ENCODE measurements at regions not wholly inside any gene's neighbourhood (a gene's known extent, or its start where the extent isn't known, plus 50 kb on each side); places are given as distances from the start of the nearest gene placed in this dataset.
A peak's percentile ranks its signal among the peaks of the same experiment; 100 is the strongest.

DNA sequence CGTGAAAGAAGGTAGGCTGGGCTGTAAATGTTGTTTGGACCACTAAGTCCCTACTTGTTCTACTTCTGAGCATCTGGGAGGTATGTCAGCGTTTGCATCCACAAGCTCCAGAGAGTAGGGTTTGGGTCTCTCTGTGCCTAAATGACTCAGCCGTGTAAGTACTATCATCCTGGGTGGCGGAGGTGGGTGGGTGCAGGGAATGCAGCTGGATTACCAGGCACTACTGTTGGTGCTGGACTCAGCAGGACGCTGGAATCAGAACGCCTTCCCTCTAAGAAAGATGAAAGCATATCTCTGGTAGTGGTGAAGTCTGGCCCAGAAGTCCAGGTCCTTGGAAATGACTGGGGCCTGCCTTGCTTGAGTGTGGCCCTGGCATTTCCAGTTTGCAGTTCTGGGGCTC, 289.7 kb downstream of the PCNX1 start:
- ATAC-seq (no peak), DNase-seq (no peak)
- intact Hi-C loops (cut with DNase I, micrococcal nuclease), result no loop called here

- ATAC-seq, result peak; percentile 91
- DNase-seq, result peak in 1 of 2 donors; percentile 24
- intact Hi-C loops (cut with DNase I, micrococcal nuclease), result no loop called here
Measured at GRCh38 chr14:71198687-71199086, 291.4 kb downstream of the PCNX1 start.

DNA sequence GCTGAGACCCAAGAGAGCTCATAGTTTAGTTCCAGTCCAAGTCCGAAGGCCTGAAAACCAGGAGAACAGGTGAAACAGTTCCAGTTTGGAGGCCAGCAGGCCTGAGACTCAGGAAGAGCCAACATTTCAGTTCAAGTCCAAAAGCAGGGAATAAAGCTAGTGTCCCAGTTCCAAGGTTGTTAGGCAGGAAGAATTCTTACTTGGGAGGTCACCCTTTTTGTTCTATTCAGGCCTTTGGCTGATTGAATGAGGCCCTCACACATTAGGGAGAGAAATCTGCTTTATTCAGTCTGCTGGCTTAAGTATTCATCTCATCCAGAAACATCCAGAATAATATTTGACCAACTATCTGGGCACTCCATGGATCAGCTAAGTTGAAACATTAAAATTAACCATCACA, 294.6 kb downstream of the PCNX1 start:
- ATAC-seq (no peak), DNase-seq (no peak)
- intact Hi-C loops (cut with DNase I, micrococcal nuclease), result no loop called here

DNA sequence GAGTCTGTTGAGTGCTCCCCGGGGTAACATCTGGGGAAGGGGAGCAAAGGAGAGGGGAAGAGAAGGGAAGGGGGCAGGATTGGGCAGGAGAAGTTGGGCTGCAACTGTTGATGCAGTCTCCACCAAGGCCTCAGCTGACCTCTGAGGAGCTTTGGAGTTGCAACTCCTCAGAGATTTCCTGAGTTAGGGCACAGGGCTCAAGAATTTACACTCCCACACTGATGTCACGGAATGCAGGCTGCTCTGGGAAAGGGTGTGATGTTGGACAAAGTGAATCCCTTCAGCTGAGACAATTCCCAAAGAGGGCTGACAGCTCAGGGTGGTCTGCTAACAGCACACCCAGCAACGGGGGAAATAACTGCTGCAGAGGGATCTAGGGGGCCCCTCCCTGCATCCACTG, 295.6 kb downstream of the PCNX1 start:
- DNase-seq (no peak), ATAC-seq (no peak)
- intact Hi-C loops (cut with DNase I, micrococcal nuclease), result no loop called here

- intact Hi-C loops (cut with DNase I, micrococcal nuclease), result no loop called here
- DNase-seq, result no peak
Measured at GRCh38 chr14:71203306-71203705, 296.0 kb downstream of the PCNX1 start.

GRCh38 chr14:71204231-71204630, 297.0 kb downstream of the PCNX1 start:
- no peak for DNase-seq
- intact Hi-C loops (cut with DNase I, micrococcal nuclease), result no loop called here
- no peak for ATAC-seq

More at GRCh38 chr14:71203306-71203705, 296.0 kb downstream of the PCNX1 start:
- no peak for ATAC-seq

- DNase-seq, result no peak
- intact Hi-C loops (cut with DNase I, micrococcal nuclease), result no loop called here
- no peak for ATAC-seq
Measured at GRCh38 chr14:71204768-71205167, 297.5 kb downstream of the PCNX1 start.

- DNase-seq (no peak), ATAC-seq (no peak)
- intact Hi-C loops (cut with DNase I, micrococcal nuclease), result no loop called here
Measured at GRCh38 chr14:71206123-71206522, 298.9 kb downstream of the PCNX1 start.

GRCh38 chr14:71206766-71207371, 299.6 kb downstream of the PCNX1 start:
- DNase-seq (no peak), ATAC-seq (peak; percentile 15)
- intact Hi-C loops (cut with DNase I, micrococcal nuclease), result no loop called here

DNA sequence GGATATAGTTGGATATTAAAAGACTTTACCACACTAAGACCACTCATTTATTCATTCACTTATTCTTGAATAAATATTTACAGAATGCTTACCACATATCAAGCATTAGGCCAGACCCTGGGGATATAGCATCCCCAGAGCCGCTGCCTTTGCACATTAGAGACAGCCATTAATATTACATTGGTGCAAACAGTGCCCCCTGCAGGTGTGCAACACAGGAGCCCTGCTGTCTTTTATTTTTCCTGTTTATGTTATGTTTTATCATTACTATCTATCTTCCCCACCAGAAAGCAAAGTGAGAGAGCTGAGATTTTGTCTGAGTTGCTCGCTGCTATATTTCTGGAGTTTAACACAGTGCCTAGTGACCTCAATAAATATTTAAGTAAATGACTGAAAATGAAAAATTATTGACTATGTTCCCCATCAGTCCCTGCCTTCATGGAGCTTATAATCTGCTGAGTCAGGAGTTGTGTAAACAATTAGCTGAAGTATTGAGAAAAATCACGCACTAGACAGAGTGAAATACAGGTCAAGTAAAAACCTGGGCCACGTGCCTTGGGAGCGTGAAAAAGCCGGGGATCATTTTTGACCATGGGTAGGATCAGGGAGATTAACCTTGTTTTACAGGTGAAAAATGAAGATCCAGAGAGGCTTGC, 301.6 kb downstream of the PCNX1 start:
- intact Hi-C loops (cut with DNase I, micrococcal nuclease), result no loop called here
- ATAC-seq (no peak), DNase-seq (no peak)

GRCh38 chr14:71209888-71210287, 302.6 kb downstream of the PCNX1 start:
- intact Hi-C loops (cut with DNase I, micrococcal nuclease), result no loop called here
- ATAC-seq (no peak), DNase-seq (no peak)

- DNase-seq, result no peak
- ATAC-seq, result no peak
Measured at GRCh38 chr14:71212093-71212492, 304.8 kb downstream of the PCNX1 start.

DNA sequence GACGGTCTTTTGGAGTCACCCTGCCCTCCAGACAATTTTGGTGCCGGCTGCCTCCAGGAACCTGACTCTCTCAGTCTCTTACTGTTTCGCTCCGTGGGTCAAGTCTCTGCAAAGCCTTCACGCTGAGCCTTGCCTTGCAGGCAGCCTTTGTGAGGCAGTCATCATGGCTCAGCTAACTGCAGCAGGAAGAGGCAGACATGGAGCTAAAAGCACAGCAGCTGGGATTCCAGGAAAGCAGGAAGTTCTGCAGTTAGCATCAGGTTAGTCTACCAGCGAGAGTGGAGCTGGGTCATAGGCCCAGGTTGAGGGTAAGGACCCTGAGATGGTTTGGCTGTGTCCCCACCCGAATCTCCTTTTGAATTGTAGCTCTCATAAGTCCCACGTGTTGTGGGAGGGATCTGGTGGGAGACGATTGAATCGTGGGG, 305.4 kb downstream of the PCNX1 start:
- intact Hi-C loops (cut with DNase I, micrococcal nuclease), result no loop called here
- DNase-seq (no peak), ATAC-seq (no peak)

More at GRCh38 chr14:71212093-71212492, 304.8 kb downstream of the PCNX1 start:
- intact Hi-C loops (cut with DNase I, micrococcal nuclease), result no loop called here

GRCh38 chr14:71214241-71214640, 307.0 kb downstream of the PCNX1 start:
- DNase-seq (no peak), ATAC-seq (no peak)
- intact Hi-C loops (cut with DNase I, micrococcal nuclease), result no loop called here

DNA sequence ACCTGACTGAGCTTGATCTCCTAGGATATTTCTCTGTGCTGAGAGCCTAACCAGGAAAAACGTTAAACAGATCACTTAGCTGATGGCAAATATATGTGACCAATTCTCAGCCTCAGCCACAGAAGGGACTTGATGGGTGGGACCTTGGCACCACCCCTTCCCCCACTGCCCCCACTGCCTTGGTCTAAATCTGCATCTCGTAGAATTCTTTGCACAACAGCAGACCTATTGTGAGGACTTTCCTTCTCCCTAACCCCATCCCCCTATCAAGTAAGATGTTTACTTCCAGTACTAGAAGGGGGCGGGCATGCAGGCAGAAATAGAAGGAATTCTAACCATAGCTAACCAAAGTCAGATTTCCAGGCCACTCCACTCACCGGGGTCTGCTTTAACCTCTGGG, 313.2 kb downstream of the PCNX1 start:
- intact Hi-C loops (cut with DNase I, micrococcal nuclease), result no loop called here
- DNase-seq, result no peak
- no peak for ATAC-seq

- ATAC-seq, result no peak
- intact Hi-C loops (cut with DNase I, micrococcal nuclease), result no loop called here
- no peak for DNase-seq
Measured at GRCh38 chr14:71221119-71221518, 313.9 kb downstream of the PCNX1 start.

- intact Hi-C loops (cut with DNase I, micrococcal nuclease), result no loop called here
- ATAC-seq (no peak), DNase-seq (no peak)
Measured at GRCh38 chr14:71225113-71225512, 317.9 kb downstream of the PCNX1 start.

DNA sequence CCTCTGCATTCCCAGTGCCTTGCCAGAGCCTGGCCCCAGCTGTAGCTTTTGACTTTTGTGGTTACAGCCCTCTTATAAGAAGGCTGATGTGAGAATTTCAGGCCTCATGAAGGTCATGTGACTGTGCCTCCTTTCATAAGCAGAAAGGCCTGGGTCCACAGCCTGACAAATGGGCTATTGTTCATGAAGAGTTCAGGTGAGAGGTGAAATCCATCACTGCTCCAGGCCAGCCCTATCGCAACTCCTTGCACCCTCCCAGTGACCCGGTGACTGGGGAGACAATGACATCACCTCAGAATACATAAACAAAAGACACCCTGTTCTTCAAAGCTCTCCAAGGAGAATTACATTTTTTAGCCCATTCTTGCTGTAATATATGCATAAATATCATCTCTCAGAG, 321.5 kb downstream of the PCNX1 start:
- intact Hi-C loops (cut with DNase I, micrococcal nuclease), result no loop called here
- no peak for ATAC-seq
- DNase-seq, result no peak

- DNase-seq (no peak), ATAC-seq (no peak)
- intact Hi-C loops (cut with DNase I, micrococcal nuclease), result no loop called here
Measured at GRCh38 chr14:71229875-71230274, 322.6 kb downstream of the PCNX1 start.

DNA sequence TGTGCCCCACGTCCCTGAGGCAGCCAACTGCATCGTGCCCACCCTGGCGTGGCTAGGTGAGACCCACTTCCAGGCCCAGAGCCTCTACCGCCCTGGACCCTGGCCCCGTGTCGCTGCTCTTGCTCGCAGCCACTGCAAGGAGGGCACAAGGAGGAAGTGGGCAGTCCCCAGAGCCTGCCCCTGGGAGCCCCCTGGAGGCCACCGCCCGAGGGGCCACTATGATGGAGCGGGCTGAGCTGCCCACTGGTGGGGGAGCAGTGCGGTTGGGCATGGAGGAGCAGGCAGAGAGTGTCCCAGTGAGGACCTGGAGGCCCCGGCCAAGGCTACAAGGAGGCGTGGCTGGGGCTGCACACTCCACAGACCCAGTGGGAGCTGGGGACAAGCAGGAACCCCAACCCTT, 323.6 kb downstream of the PCNX1 start:
- no peak for DNase-seq
- no peak for ATAC-seq
- intact Hi-C loops (cut with DNase I, micrococcal nuclease), result no loop called here
